ENCODE measurements at regions not wholly inside any gene's neighbourhood (a gene's known extent, or its start where the extent isn't known, plus 50 kb on each side); places are given as distances from the start of the nearest gene placed in this dataset.

DNA sequence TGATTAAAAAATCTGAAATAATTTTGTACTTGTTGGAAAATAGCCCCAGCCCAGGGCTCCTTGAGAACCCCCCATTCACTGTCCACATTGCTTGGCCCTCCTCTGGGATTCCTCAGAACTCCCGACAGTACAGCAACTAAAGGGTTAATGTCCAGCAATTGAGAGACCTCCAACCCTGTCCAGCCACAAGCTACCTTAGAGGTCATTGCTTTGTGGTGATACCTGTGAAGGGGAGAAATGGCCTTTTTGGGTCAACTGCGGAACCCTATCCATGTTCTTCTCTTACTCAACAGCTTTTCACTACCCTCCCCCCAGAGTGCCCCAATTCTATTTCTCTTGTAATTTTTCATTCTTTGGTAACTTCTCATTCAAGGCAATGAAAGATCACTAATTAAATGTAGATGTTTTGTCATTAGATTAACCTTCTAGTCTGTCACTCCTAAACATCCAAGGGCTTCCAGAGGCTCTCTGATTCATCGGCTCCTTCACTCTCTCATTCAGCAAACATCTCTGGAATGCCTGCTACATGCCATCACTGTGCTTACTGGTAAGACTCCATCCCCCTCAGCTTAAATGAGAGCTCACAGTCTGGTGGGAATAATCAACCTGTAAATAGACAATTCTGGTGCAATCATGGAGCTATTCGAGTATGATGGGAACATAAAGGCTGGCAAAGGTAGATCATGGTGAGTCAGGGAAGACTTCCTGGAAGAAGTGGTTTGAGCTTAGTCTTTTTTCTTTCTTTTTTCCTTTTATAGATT lies 241.4 kb upstream of the PGRMC2 start:
- no peak for TF ChIP-seq HINFP (tag; conservative IDR thresholded peaks at IDR 0.05; ENCODE audit: low read depth)
- TF ChIP-seq, protein P1, sequence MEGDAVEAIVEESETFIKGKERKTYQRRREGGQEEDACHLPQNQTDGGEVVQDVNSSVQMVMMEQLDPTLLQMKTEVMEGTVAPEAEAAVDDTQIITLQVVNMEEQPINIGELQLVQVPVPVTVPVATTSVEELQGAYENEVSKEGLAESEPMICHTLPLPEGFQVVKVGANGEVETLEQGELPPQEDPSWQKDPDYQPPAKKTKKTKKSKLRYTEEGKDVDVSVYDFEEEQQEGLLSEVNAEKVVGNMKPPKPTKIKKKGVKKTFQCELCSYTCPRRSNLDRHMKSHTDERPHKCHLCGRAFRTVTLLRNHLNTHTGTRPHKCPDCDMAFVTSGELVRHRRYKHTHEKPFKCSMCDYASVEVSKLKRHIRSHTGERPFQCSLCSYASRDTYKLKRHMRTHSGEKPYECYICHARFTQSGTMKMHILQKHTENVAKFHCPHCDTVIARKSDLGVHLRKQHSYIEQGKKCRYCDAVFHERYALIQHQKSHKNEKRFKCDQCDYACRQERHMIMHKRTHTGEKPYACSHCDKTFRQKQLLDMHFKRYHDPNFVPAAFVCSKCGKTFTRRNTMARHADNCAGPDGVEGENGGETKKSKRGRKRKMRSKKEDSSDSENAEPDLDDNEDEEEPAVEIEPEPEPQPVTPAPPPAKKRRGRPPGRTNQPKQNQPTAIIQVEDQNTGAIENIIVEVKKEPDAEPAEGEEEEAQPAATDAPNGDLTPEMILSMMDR (IDR thresholded peaks at IDR 0.05 in 2 of 3, conservative IDR thresholded peaks at IDR 0.05 in 1 of 3; ENCODE audit: insufficient read depth in 2 of 3, low read depth in 1 of 3, low read length in 3 of 3): no peak
- no peak for TF ChIP-seq POLR2A (conservative IDR thresholded peaks at IDR 0.05)
- TF ChIP-seq, protein P2, sequence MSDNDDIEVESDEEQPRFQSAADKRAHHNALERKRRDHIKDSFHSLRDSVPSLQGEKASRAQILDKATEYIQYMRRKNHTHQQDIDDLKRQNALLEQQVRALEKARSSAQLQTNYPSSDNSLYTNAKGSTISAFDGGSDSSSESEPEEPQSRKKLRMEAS (CRISPR knock-in tag; IDR thresholded peaks at IDR 0.05): no peak
- TF ChIP-seq USF2 (CRISPR knock-in tag; IDR thresholded peaks at IDR 0.05): no peak
- TF ChIP-seq FOXK2 (conservative IDR thresholded peaks at IDR 0.05 in 1 of 2, IDR thresholded peaks at IDR 0.05 in 1 of 2; ENCODE audit: low read depth in 2 of 2): no peak
- TF ChIP-seq TFAP4 (CRISPR knock-in tag; IDR thresholded peaks at IDR 0.05; ENCODE audit: borderline replicate concordance): no peak
- no peak for TF ChIP-seq E2F4 (CRISPR knock-in tag; IDR thresholded peaks at IDR 0.05; ENCODE audit: low read depth)
